ENCODE measurements at regions not wholly inside any gene's neighbourhood (a gene's known extent, or its start where the extent isn't known, plus 50 kb on each side); places are given as distances from the start of the nearest gene placed in this dataset.
"Not testable (repeated sequence)": the region's sequence is repeated elsewhere in the genome, so short reads cannot be mapped to it uniquely, and the experiment has no call there.

GRCh38 chr4:163703251-163703650, 208.8 kb downstream of the TMA16 start:
- H3K36me3 ChIP-seq = no peaks in the 10 kb centered on the region
- DNase-seq = no peak
- no peaks in the 10 kb centered on the region for H3K4me1 ChIP-seq
- no peaks in the 10 kb centered on the region for H3K27me3 ChIP-seq
- 17 to 49% (median 28%) methylated on average over 1 of the region's 1 CpG for WGBS, 5 donors
- H3K9me3 ChIP-seq = no peaks in the 10 kb centered on the region
- intact Hi-C loops (cut with DNase I; ENCODE audit: low total_unique reads) = no loop called here
- no peak overlapping the region for H3K4me3 ChIP-seq
- TF ChIP-seq EP300 (IDR thresholded peaks at IDR 0.05) = no peak
- TF ChIP-seq POLR2AphosphoS5 (IDR thresholded peaks at IDR 0.05) = no peak
- no peak for TF ChIP-seq CTCF (IDR thresholded peaks at IDR 0.05)
- TF ChIP-seq POLR2A (IDR thresholded peaks at IDR 0.05) = no peak
- H3K27ac ChIP-seq = no peak overlapping the region

- Histone ChIP-seq H3K36me3 (no peaks in the 10 kb centered on the region), H3K4me3 (no peak overlapping the region), H3K9me3 (no peaks in the 10 kb centered on the region), H3K27ac (no peak overlapping the region), H3K4me1 (no peaks in the 10 kb centered on the region), H3K27me3 (no peaks in the 10 kb centered on the region)
- TF ChIP-seq POLR2AphosphoS5 (IDR thresholded peaks at IDR 0.05) = no peak
- TF ChIP-seq POLR2A (IDR thresholded peaks at IDR 0.05) = no peak
- no peak for TF ChIP-seq EP300 (IDR thresholded peaks at IDR 0.05)
- no peak for TF ChIP-seq CTCF (IDR thresholded peaks at IDR 0.05)
- intact Hi-C loops (cut with DNase I; ENCODE audit: low total_unique reads) = no loop called here
- DNase-seq = no peak
These were observed 213.4 kb downstream of the TMA16 start for GRCh38 chr4:163707873-163708272.

DNA sequence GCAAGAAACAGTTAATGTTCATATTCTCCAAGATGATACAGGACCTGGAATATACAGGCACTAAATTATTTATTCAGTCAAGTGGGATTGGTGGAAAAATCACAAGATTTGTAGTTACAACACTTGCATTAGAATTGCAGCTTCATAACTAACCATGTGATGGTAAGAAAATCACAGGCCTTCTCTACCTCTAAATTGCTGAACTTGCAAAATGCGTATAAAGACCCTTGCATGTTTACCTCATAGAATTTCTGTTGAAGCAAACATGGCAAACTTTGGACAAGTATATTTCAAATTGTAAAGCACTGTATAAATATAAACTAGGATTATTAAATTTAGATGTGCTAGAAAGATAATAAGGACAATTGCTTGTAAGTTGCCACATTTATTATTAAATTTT, 215.1 kb downstream of the TMA16 start:
- Histone ChIP-seq H3K4me1 (no peaks in the 10 kb centered on the region), H3K27ac (no peak overlapping the region), H3K9me3 (no peaks in the 10 kb centered on the region), H3K36me3 (no peaks in the 10 kb centered on the region), H3K27me3 (no peaks in the 10 kb centered on the region), H3K4me3 (no peak overlapping the region)
- WGBS, 5 donors = 91 to 100% (median 94%) methylated on average over 1 of the region's 1 CpG
- intact Hi-C loops (cut with DNase I; ENCODE audit: low total_unique reads) = no loop called here
- TF ChIP-seq POLR2AphosphoS5 (IDR thresholded peaks at IDR 0.05) = no peak
- no peak for TF ChIP-seq EP300 (IDR thresholded peaks at IDR 0.05)
- TF ChIP-seq POLR2A (IDR thresholded peaks at IDR 0.05) = no peak
- no peak for TF ChIP-seq CTCF (IDR thresholded peaks at IDR 0.05)
- DNase-seq = no peak

DNA sequence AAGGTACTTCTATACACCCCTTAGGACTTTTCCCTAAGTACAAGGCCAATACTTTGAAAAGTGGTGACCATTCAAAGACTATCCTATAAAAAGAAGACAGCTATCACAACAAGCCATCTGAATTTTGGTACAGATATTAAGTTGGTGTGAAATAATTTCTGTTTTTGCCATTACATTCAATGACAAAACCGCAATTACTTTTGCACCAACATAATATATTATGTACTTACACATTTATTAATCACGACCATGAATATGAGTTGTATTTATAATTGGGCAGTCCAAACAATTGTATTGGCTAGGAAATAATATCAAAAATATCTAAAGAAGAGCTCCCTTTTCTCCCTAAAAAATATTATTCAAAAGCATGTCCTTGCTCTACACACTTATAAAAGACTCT, 215.7 kb downstream of the TMA16 start:
- TF ChIP-seq EP300 (IDR thresholded peaks at IDR 0.05) (no peak), POLR2AphosphoS5 (IDR thresholded peaks at IDR 0.05) (no peak), POLR2A (IDR thresholded peaks at IDR 0.05) (no peak), CTCF (IDR thresholded peaks at IDR 0.05) (no peak)
- Histone ChIP-seq H3K9me3 (no peaks in the 10 kb centered on the region), H3K36me3 (no peaks in the 10 kb centered on the region), H3K4me3 (no peak overlapping the region), H3K27me3 (no peaks in the 10 kb centered on the region), H3K4me1 (no peaks in the 10 kb centered on the region), H3K27ac (no peak overlapping the region)
- intact Hi-C loops (cut with DNase I; ENCODE audit: low total_unique reads) = no loop called here
- WGBS, 5 donors = 75 to 89% (median 81%) methylated on average over 2 of the region's 2 CpGs
- no peak for DNase-seq

DNA sequence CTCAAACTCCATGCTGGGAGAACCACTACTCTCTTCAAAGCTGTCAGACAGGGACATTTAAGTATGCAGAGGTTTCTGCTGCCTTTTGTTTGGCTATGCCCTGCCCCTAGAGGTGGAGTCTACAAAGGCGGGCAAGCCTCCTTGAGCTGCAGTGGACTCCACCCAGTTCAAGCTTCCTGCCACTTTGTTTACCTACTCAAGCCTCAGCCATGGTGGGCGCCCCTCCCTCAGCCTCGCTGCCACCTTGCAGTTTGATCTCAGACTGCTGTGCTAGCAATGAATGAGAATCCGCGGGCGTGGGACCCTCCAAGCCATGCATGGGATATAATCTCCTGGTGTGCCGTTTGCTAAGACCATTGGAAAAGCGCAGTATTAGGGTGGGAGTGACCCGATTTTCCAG, 230.0 kb downstream of the TMA16 start:
- DNase-seq; H3K4me3 ChIP-seq; intact Hi-C loops (cut with DNase I; ENCODE audit: low total_unique reads); H3K36me3 ChIP-seq; H3K27me3 ChIP-seq; H3K4me1 ChIP-seq; H3K27ac ChIP-seq: not testable (repeated sequence)
- 91 to 98% (median 95%) methylated on average over 8 to 9 of the region's 9 CpGs for WGBS, 5 donors
- peaks cover 0 to 24% (median 14%) of the 10 kb centered on the region in 4 donors for H3K9me3 ChIP-seq

Measured in stomach (tissue), 8 donors.